Lung (tissue), 11 donors: ENCODE measurements at regions not wholly inside any gene's neighbourhood (a gene's known extent, or its start where the extent isn't known, plus 50 kb on each side); places are given as distances from the start of the nearest gene placed in this dataset.

Source experiments
- ATAC-seq: fragments of 200-7000 bp; cut with Tn5 transposase; one replicate; pipeline ENCODE4 v1.9.1; 2020; ENCODE audit warnings: moderate number of reproducible peaks; ENCODE audit not compliant: insufficient read depth, low FRiP score
- DNase-seq, 3 donors: peaks; one replicate each; pipeline ENCODE4 v3.0.0-alpha.2; 2013 to 2017
- H3K27ac ChIP-seq, 2 donors: one replicate each; pipeline ENCODE4 v1.5.1; 2013; ENCODE audit warnings: mild to moderate bottlenecking in 2 of 2, moderate library complexity in 2 of 2, control low read depth in 1 of 2, inconsistent platforms in 1 of 2, low read depth in 1 of 2, low read length in 1 of 2
- H3K27me3 ChIP-seq, 3 donors: one replicate each; pipeline ENCODE4 v1.5.1; 2013; ENCODE audit warnings: low read length in 2 of 3; ENCODE audit not compliant: control insufficient read depth in 3 of 3, insufficient read depth in 3 of 3
- H3K36me3 ChIP-seq, 4 donors: one replicate each; pipeline ENCODE4 v1.5.1; 2013; ENCODE audit warnings: low read length in 4 of 4, mild to moderate bottlenecking in 1 of 4, moderate library complexity in 1 of 4; ENCODE audit not compliant: control insufficient read depth in 4 of 4, insufficient read depth in 4 of 4
- H3K4me1 ChIP-seq, 5 donors: one replicate each; pipeline ENCODE4 v1.5.1; 2013; ENCODE audit warnings: low read length in 5 of 5, mild to moderate bottlenecking in 2 of 5, moderate library complexity in 1 of 5; ENCODE audit not compliant: control insufficient read depth in 5 of 5, insufficient read depth in 5 of 5
- H3K4me3 ChIP-seq: one replicate; pipeline ENCODE4 v1.5.1; 2013; ENCODE audit warnings: mild to moderate bottlenecking, control low read depth, moderate library complexity
- H3K9ac ChIP-seq, 2 donors: one replicate each; pipeline ENCODE4 v1.5.1; 2013; ENCODE audit warnings: low read length in 2 of 2, control low read depth in 1 of 2; ENCODE audit not compliant: insufficient read depth in 1 of 2
- H3K9me3 ChIP-seq, 4 donors: one replicate each; pipeline ENCODE4 v1.5.1; 2013; ENCODE audit warnings: low read length in 3 of 4, mild to moderate bottlenecking in 1 of 4, moderate library complexity in 1 of 4; ENCODE audit not compliant: control insufficient read depth in 4 of 4, insufficient read depth in 3 of 4
- CTCF ChIP-seq: IDR thresholded peaks from 2 replicates; pipeline ENCODE4 v1.5.1; 2012; ENCODE audit warnings: mild to moderate bottlenecking; ENCODE audit errors: control extremely low read depth, extremely low read depth
- WGBS, 2 donors: extraction: QIAGEN DNeasy Blood & Tissue Kit; methylation state at CpG; one replicate each; pipeline ENCODE4 v1.1.7; 2013; 5-methylcytosine and 5-hydroxymethylcytosine counted together
- donor health status: control.
- donor health status: control.
- donor health status: Bipolar disorder and iron deficiency.
- donor health status: healthy.
- donor health status: DM: yes; HTN: yes; CAD: no.

GRCh38 chr4:175961604-175962003 is 104.0 kb upstream of the WDR17 start:
- TF ChIP-seq CTCF: no peak
- no peak overlapping the region for H3K9ac ChIP-seq
- H3K27me3 ChIP-seq: no peaks in the 10 kb centered on the region
- ATAC-seq (no peak), DNase-seq (no peak)
- no peaks in the 10 kb centered on the region for H3K9me3 ChIP-seq
- no peak overlapping the region for H3K27ac ChIP-seq
- 82 to 88% methylated on average over 4 of the region's 4 CpGs for WGBS, 2 donors
- no peaks in the 10 kb centered on the region for H3K4me1 ChIP-seq
- no peaks in the 10 kb centered on the region for H3K36me3 ChIP-seq
- no peak overlapping the region for H3K4me3 ChIP-seq

GRCh38 chr4:175970072-175970471 is 95.6 kb upstream of the WDR17 start:
- ATAC-seq (no peak), DNase-seq (peak in 2 of 3 donors; percentile 31 to 43)
- H3K27me3 ChIP-seq: no peaks in the 10 kb centered on the region
- no peaks in the 10 kb centered on the region for H3K36me3 ChIP-seq
- no peak overlapping the region for H3K4me3 ChIP-seq
- no peak for TF ChIP-seq CTCF
- H3K27ac ChIP-seq: no peak overlapping the region
- no peaks in the 10 kb centered on the region for H3K4me1 ChIP-seq
- no peak overlapping the region for H3K9ac ChIP-seq
- H3K9me3 ChIP-seq: no peaks in the 10 kb centered on the region
- 56 to 72% methylated on average over 3 of the region's 3 CpGs for WGBS, 2 donors

GRCh38 chr4:175970724-175971123 is 94.9 kb upstream of the WDR17 start:
- Histone ChIP-seq H3K27ac (no peak overlapping the region), H3K4me3 (no peak overlapping the region), H3K9me3 (no peaks in the 10 kb centered on the region), H3K4me1 (no peaks in the 10 kb centered on the region), H3K36me3 (no peaks in the 10 kb centered on the region), H3K9ac (no peak overlapping the region), H3K27me3 (no peaks in the 10 kb centered on the region)
- no peak for TF ChIP-seq CTCF
- WGBS, 2 donors: 75 to 84% methylated on average over 8 of the region's 8 CpGs
- ATAC-seq (no peak), DNase-seq (no peak)
